IMR-90 (cell line): ENCODE measurements at regions not wholly inside any gene's neighbourhood (a gene's known extent, or its start where the extent isn't known, plus 50 kb on each side); places are given as distances from the start of the nearest gene placed in this dataset.

Experiments
- ATAC-seq: fragments of 200-7000 bp; cut with Tn5 transposase; 2 replicates; pipeline ENCODE4 v1.9.1; 2020; ENCODE audit warnings: low read depth, mild to moderate bottlenecking, moderate library complexity
- BruUV-seq: library from RNA; stranded (reverse); fragments of 400-500 nt; replicated peaks from 2 replicates; lab custom pipeline; 2021; lab: Mats Ljungman, UMichigan
- CTCF ChIA-PET: fragments of 300-600 bp; formaldehyde crosslinking; extraction: SDS; loops from one replicate; lab custom pipeline; 2021; ENCODE audit warnings: antibody characterized with exemption; lab: Yijun Ruan, JAX
- POLR2A ChIA-PET: fragments of 300-600 bp; sonication (Branson Sonifier 250); formaldehyde crosslinking; loops from one replicate; lab custom pipeline; 2022; ENCODE audit warnings: antibody characterized with exemption; ENCODE audit not compliant: unreplicated experiment; lab: Charles Lee
- DNase-seq: peaks from one replicate; pipeline ENCODE4 v3.0.0; 2013
- H2AFZ ChIP-seq: replicated peaks from 2 replicates; pipeline ENCODE3; 2013; ENCODE audit warnings: low read length, mild to moderate bottlenecking; ENCODE audit not compliant: poor library complexity
- H2AK5ac ChIP-seq: 2 replicates; pipeline ENCODE4 v1.6.1; 2013; ENCODE audit warnings: low read depth, low read length, inconsistent platforms
- H2AK9ac ChIP-seq: replicated peaks from 2 replicates; pipeline ENCODE3; 2013; ENCODE audit warnings: mild to moderate bottlenecking, low read depth, low read length, moderate library complexity; ENCODE audit not compliant: poor library complexity
- H2BK120ac ChIP-seq: 2 replicates; pipeline ENCODE4 v1.6.1; 2013; ENCODE audit warnings: low read depth, low read length, inconsistent platforms
- H2BK15ac ChIP-seq: 3 replicates; pipeline ENCODE4 v1.6.1; 2013; ENCODE audit warnings: low read depth, low read length, inconsistent platforms
- H2BK20ac ChIP-seq: 2 replicates; pipeline ENCODE4 v1.6.1; 2013; ENCODE audit warnings: low read depth, mild to moderate bottlenecking, inconsistent platforms, low read length, moderate library complexity
- H2BK5ac ChIP-seq: 2 replicates; pipeline ENCODE4 v1.6.1; 2013; ENCODE audit warnings: mild to moderate bottlenecking, low read depth, low read length, inconsistent platforms; ENCODE audit not compliant: poor library complexity, severe bottlenecking
- H3K14ac ChIP-seq: replicated peaks from 2 replicates; pipeline ENCODE4 v1.6.1; 2013; ENCODE audit warnings: low read depth, low read length, inconsistent platforms
- H3K18ac ChIP-seq: 2 replicates; pipeline ENCODE4 v1.6.1; 2013; ENCODE audit warnings: low read depth, low read length, control low read depth
- H3K23ac ChIP-seq: 2 replicates; pipeline ENCODE4 v1.6.1; 2013; ENCODE audit warnings: low read depth, low read length, inconsistent platforms
- H3K27ac ChIP-seq: 2 replicates; pipeline ENCODE4 v1.5.1; 2013; ENCODE audit warnings: mild to moderate bottlenecking, control low read depth, low read length; ENCODE audit not compliant: insufficient read depth
- H3K27me3 ChIP-seq: 2 replicates; pipeline ENCODE4 v1.6.1; 2013; ENCODE audit warnings: low read length; ENCODE audit not compliant: control insufficient read depth, insufficient read depth
- H3K36me3 ChIP-seq: 2 replicates; pipeline ENCODE4 v1.6.1; 2013; ENCODE audit warnings: low read length, mixed read lengths; ENCODE audit not compliant: control insufficient read depth, insufficient read depth
- H3K4ac ChIP-seq: 2 replicates; pipeline ENCODE4 v1.6.1; 2013; ENCODE audit warnings: low read depth, low read length, inconsistent platforms
- H3K4me1 ChIP-seq: 2 replicates; pipeline ENCODE4 v1.6.1; 2013; ENCODE audit warnings: low read length, mixed read lengths; ENCODE audit not compliant: control insufficient read depth, insufficient read depth
- H3K4me2 ChIP-seq: 2 replicates; pipeline ENCODE4 v1.6.1; 2013; ENCODE audit warnings: low read depth, mild to moderate bottlenecking, control low read depth, low read length, moderate library complexity
- H3K4me3 ChIP-seq: 2 replicates; pipeline ENCODE4 v1.5.1; 2013; ENCODE audit warnings: low read depth, mild to moderate bottlenecking, control low read depth, low read length, moderate library complexity; ENCODE audit not compliant: insufficient read depth
- H3K56ac ChIP-seq: 2 replicates; pipeline ENCODE4 v1.6.1; 2013; ENCODE audit warnings: low read length, inconsistent platforms; ENCODE audit not compliant: insufficient read depth; ENCODE audit errors: extremely low read depth
- H3K79me1 ChIP-seq, 2 experiments: 2 replicates each; pipeline ENCODE4 v1.6.1; 2013; ENCODE audit warnings: low read length in 2 of 2, inconsistent platforms in 1 of 2, low read depth in 1 of 2
- H3K9ac ChIP-seq: 2 replicates; pipeline ENCODE4 v1.6.1; 2013; ENCODE audit warnings: low read depth, low read length, control low read depth
- H3K9me1 ChIP-seq: 2 replicates; pipeline ENCODE4 v1.6.1; 2013; ENCODE audit warnings: low read length, inconsistent platforms; ENCODE audit not compliant: insufficient read depth
- H3K9me3 ChIP-seq: 2 replicates; pipeline ENCODE4 v1.6.1; 2013; ENCODE audit warnings: low read length; ENCODE audit not compliant: control insufficient read depth, insufficient read depth
- H4K20me1 ChIP-seq: 2 replicates; pipeline ENCODE4 v1.6.1; 2013; ENCODE audit warnings: low read length, inconsistent platforms; ENCODE audit not compliant: insufficient read depth
- H4K5ac ChIP-seq: 2 replicates; pipeline ENCODE4 v1.6.1; 2013; ENCODE audit warnings: mild to moderate bottlenecking, low read depth, low read length, control low read depth
- H4K8ac ChIP-seq, 2 experiments: 2 replicates each; pipeline ENCODE4 v1.6.1; 2013; ENCODE audit warnings: low read depth in 2 of 2, low read length in 2 of 2, control low read depth in 1 of 2, inconsistent platforms in 1 of 2
- H4K91ac ChIP-seq: 2 replicates; pipeline ENCODE4 v1.6.1; 2013; ENCODE audit warnings: low read depth, low read length, inconsistent platforms; ENCODE audit not compliant: insufficient read depth
- CEBPB ChIP-seq: IDR thresholded peaks from 2 replicates; pipeline ENCODE4 v1.6.1; 2012; ENCODE audit warnings: low read depth, low read length, improper control_type of control experiment
- FOS ChIP-seq: fragments of 150-350 bp; IDR thresholded peaks from 2 replicates; pipeline ENCODE4 v1.6.1; 2016; ENCODE audit warnings: low read depth, low read length
- MAFK ChIP-seq: IDR thresholded peaks from 2 replicates; pipeline ENCODE4 v1.6.1; 2012; ENCODE audit warnings: low read depth, low read length, improper control_type of control experiment
- MAZ ChIP-seq: IDR thresholded peaks from 2 replicates; pipeline ENCODE4 v1.6.1; 2012; ENCODE audit warnings: low read depth, mild to moderate bottlenecking, low read length, improper control_type of control experiment, moderate library complexity, borderline replicate concordance
- POLR2A ChIP-seq: IDR thresholded peaks from 2 replicates; pipeline ENCODE4 v1.6.1; 2012; ENCODE audit warnings: mild to moderate bottlenecking, low read depth, low read length
- RFX5 ChIP-seq: IDR thresholded peaks from 2 replicates; pipeline ENCODE4 v1.8.0; 2012; ENCODE audit warnings: low read depth, mild to moderate bottlenecking, low read length, moderate library complexity
- WGBS, 2 experiments: methylation state at CpG; one replicate each; pipeline versions ENCODE4 v1.1.5 to v1.1.7; 2013; ENCODE audit warnings: missing lambda C conversion rate in 2 of 2; ENCODE audit not compliant: insufficient read length in 1 of 2; ENCODE audit errors: extremely low coverage in 2 of 2; 5-methylcytosine and 5-hydroxymethylcytosine counted together
- dilution Hi-C: fragments of 300-500 bp; cut with HindIII; formaldehyde crosslinking; loops from one replicate; pipeline ENCODE4 v1.14.3; 2018; ENCODE audit warnings: low sequenced_read_pairs; ENCODE audit not compliant: unreplicated experiment
- in situ Hi-C: fragments of 300-500 bp; cut with MboI; formaldehyde crosslinking; loops from 3 replicates; pipeline ENCODE4 v1.14.3; 2019; ENCODE audit warnings: low sequenced_read_pairs, inconsistent platforms, mixed read lengths
- intact Hi-C: fragments of 100-400 bp; cut with micrococcal nuclease; formaldehyde crosslinking; loops from 2 replicates; pipeline ENCODE4 v1.10.0; 2022
- TF ChIP-seq, protein P1 (sequence below): fragments of 150-350 bp; IDR thresholded peaks from 2 replicates; pipeline ENCODE4 v1.6.1; 2017; ENCODE audit warnings: mild to moderate bottlenecking, antibody characterized with exemption, low read length, low read depth

DNA sequence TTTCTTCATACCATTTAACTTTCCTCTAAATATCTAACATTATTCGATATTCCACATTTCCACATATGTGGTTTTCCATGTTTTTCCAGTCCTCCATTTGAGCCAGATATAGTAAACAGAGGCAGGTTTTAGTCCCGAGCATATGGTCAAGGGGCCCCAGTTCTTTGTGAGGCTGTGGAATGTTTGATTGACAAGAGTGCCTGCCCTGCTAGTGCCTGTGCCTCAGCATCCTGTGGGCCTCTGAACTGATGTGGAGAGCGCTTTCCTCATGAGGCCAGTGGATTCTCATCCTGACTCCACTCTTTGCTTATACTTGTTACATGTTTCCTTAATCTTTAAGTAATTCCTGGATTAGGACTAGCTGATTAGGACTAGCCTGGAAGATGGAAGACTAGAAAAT is 58.8 kb downstream of the POM121L12 start:
- no peak overlapping the region for H3K23ac ChIP-seq
- no peaks in the 10 kb centered on the region for H3K27me3 ChIP-seq
- no TSS peak for BruUV-seq
- H2BK15ac ChIP-seq: no peak overlapping the region
- no peak overlapping the region for H2AFZ ChIP-seq
- no peak overlapping the region for H4K8ac ChIP-seq
- no peaks in the 10 kb centered on the region for H3K9me1 ChIP-seq
- H3K56ac ChIP-seq: no peak overlapping the region
- H3K18ac ChIP-seq: no peak overlapping the region
- H3K4me1 ChIP-seq: no peaks in the 10 kb centered on the region
- WGBS, 2 experiments: 94% methylated on average over 1 of the region's 3 CpGs; no CpG with 5 or more reads in 1 of the 2 experiments
- H3K14ac ChIP-seq: no peak overlapping the region
- intact Hi-C loops: no loop called here
- ATAC-seq: no peak
- H3K9ac ChIP-seq: no peak overlapping the region
- H2AK5ac ChIP-seq: no peak overlapping the region
- H2BK5ac ChIP-seq: no peak overlapping the region
- no peaks in the 10 kb centered on the region for H3K36me3 ChIP-seq
- no peak overlapping the region for H2BK20ac ChIP-seq
- H2BK120ac ChIP-seq: no peak overlapping the region
- no peak overlapping the region for H4K5ac ChIP-seq
- H3K27ac ChIP-seq: no peak overlapping the region
- no peak overlapping the region for H4K91ac ChIP-seq
- H3K4me3 ChIP-seq: no peak overlapping the region
- no peaks in the 10 kb centered on the region for H3K79me1 ChIP-seq
- POLR2A ChIA-PET: no interaction called here
- CTCF ChIA-PET: no interaction called here
- no peak for TF ChIP-seq POLR2A
- no peak for TF ChIP-seq MAZ
- TF ChIP-seq FOS: no peak
- TF ChIP-seq RFX5: no peak
- no peak for TF ChIP-seq CEBPB
- TF ChIP-seq MAFK: no peak
- TF ChIP-seq, protein P1, sequence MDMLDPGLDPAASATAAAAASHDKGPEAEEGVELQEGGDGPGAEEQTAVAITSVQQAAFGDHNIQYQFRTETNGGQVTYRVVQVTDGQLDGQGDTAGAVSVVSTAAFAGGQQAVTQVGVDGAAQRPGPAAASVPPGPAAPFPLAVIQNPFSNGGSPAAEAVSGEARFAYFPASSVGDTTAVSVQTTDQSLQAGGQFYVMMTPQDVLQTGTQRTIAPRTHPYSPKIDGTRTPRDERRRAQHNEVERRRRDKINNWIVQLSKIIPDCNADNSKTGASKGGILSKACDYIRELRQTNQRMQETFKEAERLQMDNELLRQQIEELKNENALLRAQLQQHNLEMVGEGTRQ: no peak
- dilution Hi-C loops: no loop called here
- H4K20me1 ChIP-seq: no peaks in the 10 kb centered on the region
- DNase-seq: no peak
- in situ Hi-C loops: no loop called here
- H3K4ac ChIP-seq: no peak overlapping the region
- no peak overlapping the region for H3K4me2 ChIP-seq
- H2AK9ac ChIP-seq: no peak overlapping the region
- peaks cover 7% of the 10 kb centered on the region for H3K9me3 ChIP-seq
